K562 (cell line): ENCODE measurements at regions not wholly inside any gene's neighbourhood (a gene's known extent, or its start where the extent isn't known, plus 50 kb on each side); places are given as distances from the start of the nearest gene placed in this dataset.

ENCODE experiments used
- ATAC-seq: fragments of 200-7000 bp; cut with Tn5 transposase; 3 replicates; pipeline ENCODE4 v1.9.1; 2020; ENCODE audit warnings: moderate library complexity
- BruUV-seq: library from RNA; stranded (reverse); fragments of 400-500 nt; replicated peaks from 2 replicates; lab custom pipeline; 2021; lab: Mats Ljungman, UMichigan
- CTCF ChIA-PET: fragments of 300-600 bp; formaldehyde crosslinking; extraction: SDS; loops from one replicate; lab custom pipeline; 2021; ENCODE audit warnings: low intra/inter-chr PET ratio; lab: Yijun Ruan, JAX
- POLR2A ChIA-PET: fragments of 300-600, 350-650 bp; sonication (Branson Sonifier 250); formaldehyde crosslinking; extraction: SDS; loops from one replicate; lab custom pipeline; 2021; ENCODE audit warnings: antibody characterized with exemption, inconsistent platforms; lab: Yijun Ruan, JAX
- DNase-seq, 4 experiments: peaks; one replicate each; pipeline versions ENCODE4 v3.0.0 to v3.0.0-alpha.2; 2011 to 2018; ENCODE audit warnings: low spot score in 3 of 4, mixed read lengths in 3 of 4; ENCODE audit errors: extremely low read depth in 1 of 4
- FAIRE-seq: peaks from 2 replicates; lab custom pipeline; 2011; peaks lifted over from hg19 to GRCh38; lab: Jason Lieb, UNC
- H2AFZ ChIP-seq: 2 replicates; pipeline ENCODE4 v1.6.0; 2011; ENCODE audit warnings: low read depth, low read length, control low read depth, inconsistent platforms
- H3K27ac ChIP-seq: fragments of 200-600 bp; 3 replicates; pipeline ENCODE4 v1.8.0; 2011; ENCODE audit warnings: low read depth, mild to moderate bottlenecking, control low read depth, inconsistent platforms, low read length, moderate library complexity, mixed read lengths; ENCODE audit errors: extremely low read depth
- H3K27me3 ChIP-seq, 2 experiments: fragments of 300-600 bp in 1 of 2; 2 replicates in 1 of 2; 3 replicates in 1 of 2; pipeline versions ENCODE4 v1.6.0 to v1.8.0; 2011; ENCODE audit warnings: inconsistent platforms in 2 of 2, low read length in 2 of 2, mild to moderate bottlenecking in 1 of 2, mixed read lengths in 1 of 2, moderate library complexity in 1 of 2; ENCODE audit not compliant: control insufficient read depth in 2 of 2, insufficient read depth in 2 of 2
- H3K36me3 ChIP-seq: fragments of 300-600 bp; 3 replicates; pipeline ENCODE4 v1.8.0; 2011; ENCODE audit warnings: mild to moderate bottlenecking, low read length, inconsistent platforms; ENCODE audit not compliant: control insufficient read depth, insufficient read depth
- H3K4me1 ChIP-seq, 2 experiments: fragments of 200-600 bp in 1 of 2; replicated peaks in 1 of 2; 2 replicates in 1 of 2; 3 replicates in 1 of 2; pipeline versions ENCODE4 v1.5.1 to v1.8.0; 2011; ENCODE audit warnings: inconsistent platforms in 2 of 2, low read length in 2 of 2, mild to moderate bottlenecking in 1 of 2, mixed read lengths in 1 of 2, moderate library complexity in 1 of 2; ENCODE audit not compliant: control insufficient read depth in 2 of 2, insufficient read depth in 2 of 2
- H3K4me2 ChIP-seq: 2 replicates; pipeline ENCODE4 v1.6.1; 2011; ENCODE audit warnings: low read length, control low read depth, inconsistent platforms, mixed read lengths; ENCODE audit not compliant: insufficient read depth
- H3K4me3 ChIP-seq: fragments of 200-600 bp; sonication (generic), shearing (Covaris generic); 2 replicates; pipeline ENCODE4 v1.5.1; 2016; ENCODE audit warnings: control low read depth, inconsistent platforms
- H3K79me2 ChIP-seq: fragments of 200-600 bp; 3 replicates; pipeline ENCODE4 v1.8.0; 2011; ENCODE audit warnings: low read length, inconsistent platforms; ENCODE audit not compliant: control insufficient read depth, insufficient read depth
- H3K9ac ChIP-seq, 2 experiments: 2 replicates each; pipeline versions ENCODE4 v1.6.0 to v1.6.1; 2011; ENCODE audit warnings: low read depth in 2 of 2, low read length in 2 of 2, control low read depth in 1 of 2, inconsistent platforms in 1 of 2, mild to moderate bottlenecking in 1 of 2, mixed read lengths in 1 of 2; ENCODE audit not compliant: insufficient read depth in 1 of 2
- H3K9me1 ChIP-seq: one replicate; pipeline ENCODE4 v1.6.0; 2011; ENCODE audit warnings: inconsistent platforms, mild to moderate bottlenecking, low read length, moderate library complexity; ENCODE audit not compliant: control insufficient read depth, insufficient read depth
- H3K9me3 ChIP-seq: replicated peaks from 2 replicates; pipeline ENCODE4 v1.5.1; 2011; ENCODE audit warnings: low read depth, low read length, inconsistent platforms; ENCODE audit not compliant: control insufficient read depth, insufficient read depth
- H4K20me1 ChIP-seq: replicated peaks from 2 replicates; pipeline ENCODE4 v1.6.1; 2011; ENCODE audit warnings: low read length, inconsistent platforms, mixed read lengths; ENCODE audit not compliant: control insufficient read depth, insufficient read depth
- ZNF140 ChIP-seq: fragments of 250-450 bp; sonication (Bioruptor Pico); IDR thresholded peaks from 2 replicates; pipeline ENCODE4 v1.8.0; 2021; ENCODE audit warnings: moderate library complexity, mild to moderate bottlenecking, inconsistent platforms
- ZNF699 ChIP-seq: fragments of 250-450 bp; sonication (Bioruptor Pico); IDR thresholded peaks from 2 replicates; pipeline ENCODE4 v1.8.0; 2021; ENCODE audit warnings: mild to moderate bottlenecking, moderate library complexity; ENCODE audit not compliant: insufficient replicate concordance
- WGBS: fragments of 100-300 bp; shearing (Covaris generic); methylation state at CpG from one replicate; pipeline ENCODE4 v1.1.6; 2016; ENCODE audit warnings: low coverage, mixed read lengths; ENCODE audit not compliant: insufficient coverage; ENCODE audit errors: missing lambda C conversion rate; 5-methylcytosine and 5-hydroxymethylcytosine counted together
- in situ Hi-C: fragments of 300-500 bp; cut with MboI; formaldehyde crosslinking; loops from 4 replicates; pipeline ENCODE4 v1.15.0; 2018; ENCODE audit warnings: inconsistent platforms, mixed read lengths
- intact Hi-C: fragments of 100-400 bp; cut with micrococcal nuclease; formaldehyde crosslinking; loops from 2 replicates; pipeline ENCODE4 v1.14.2; 2022
- TF ChIP-seq, protein P1 (sequence below): sonication (generic); formaldehyde crosslinking; IDR thresholded peaks from 2 replicates; pipeline ENCODE4 v1.8.0; 2022; ENCODE audit warnings: mild to moderate bottlenecking, missing genetic modification reagents
- TF ChIP-seq, protein P2 (sequence below): fragments of 200-600 bp; sonication (generic); IDR thresholded peaks from one replicate; pipeline ENCODE4 v1.6.1; 2012; ENCODE audit warnings: mild to moderate bottlenecking, low read depth, low read length, inconsistent platforms

DNA sequence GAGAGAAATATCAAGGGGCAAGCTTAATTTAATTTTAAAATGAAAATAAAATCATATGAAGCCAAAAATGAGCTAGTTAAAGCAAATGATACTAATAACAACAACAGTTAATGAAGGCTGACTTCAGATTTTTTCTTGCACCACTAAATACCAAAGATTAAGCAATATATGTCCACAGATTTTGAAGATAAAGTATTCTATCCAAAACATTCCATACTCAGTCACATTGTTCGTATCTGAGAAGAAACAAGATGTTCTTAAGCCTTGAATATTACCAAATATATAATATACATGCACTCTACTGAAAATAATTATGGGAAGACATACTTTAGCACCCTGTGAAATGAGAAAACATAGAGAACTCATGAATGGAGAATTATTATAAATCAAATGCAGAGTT is 593.3 kb upstream of the SYT4 start:
- intact Hi-C loops: no loop called here
- ChIA-PET CTCF (no interaction called here), POLR2A (no interaction called here)
- Histone ChIP-seq H3K36me3 (no peaks in the 10 kb centered on the region), H4K20me1 (no peaks in the 10 kb centered on the region), H3K9me1 (no peaks in the 10 kb centered on the region), H3K79me2 (no peaks in the 10 kb centered on the region), H3K4me1 (no peaks in the 10 kb centered on the region), H3K4me3 (no peak overlapping the region), H3K27me3 (no peaks in the 10 kb centered on the region), H3K9me3 (no peaks in the 10 kb centered on the region), H3K4me2 (no peak overlapping the region), H3K9ac (no peak overlapping the region), H2AFZ (no peak overlapping the region), H3K27ac (no peak overlapping the region)
- DNase-seq (no peak), FAIRE-seq (no peak), ATAC-seq (no peak)
- WGBS: 0% methylated on average over 1 of the region's 1 CpG
- in situ Hi-C loops: no loop called here
- BruUV-seq: no TSS peak
- TF ChIP-seq ZNF699 (no peak), ZNF140 (CRISPR knock-in tag) (no peak)
- TF ChIP-seq, protein P1, sequence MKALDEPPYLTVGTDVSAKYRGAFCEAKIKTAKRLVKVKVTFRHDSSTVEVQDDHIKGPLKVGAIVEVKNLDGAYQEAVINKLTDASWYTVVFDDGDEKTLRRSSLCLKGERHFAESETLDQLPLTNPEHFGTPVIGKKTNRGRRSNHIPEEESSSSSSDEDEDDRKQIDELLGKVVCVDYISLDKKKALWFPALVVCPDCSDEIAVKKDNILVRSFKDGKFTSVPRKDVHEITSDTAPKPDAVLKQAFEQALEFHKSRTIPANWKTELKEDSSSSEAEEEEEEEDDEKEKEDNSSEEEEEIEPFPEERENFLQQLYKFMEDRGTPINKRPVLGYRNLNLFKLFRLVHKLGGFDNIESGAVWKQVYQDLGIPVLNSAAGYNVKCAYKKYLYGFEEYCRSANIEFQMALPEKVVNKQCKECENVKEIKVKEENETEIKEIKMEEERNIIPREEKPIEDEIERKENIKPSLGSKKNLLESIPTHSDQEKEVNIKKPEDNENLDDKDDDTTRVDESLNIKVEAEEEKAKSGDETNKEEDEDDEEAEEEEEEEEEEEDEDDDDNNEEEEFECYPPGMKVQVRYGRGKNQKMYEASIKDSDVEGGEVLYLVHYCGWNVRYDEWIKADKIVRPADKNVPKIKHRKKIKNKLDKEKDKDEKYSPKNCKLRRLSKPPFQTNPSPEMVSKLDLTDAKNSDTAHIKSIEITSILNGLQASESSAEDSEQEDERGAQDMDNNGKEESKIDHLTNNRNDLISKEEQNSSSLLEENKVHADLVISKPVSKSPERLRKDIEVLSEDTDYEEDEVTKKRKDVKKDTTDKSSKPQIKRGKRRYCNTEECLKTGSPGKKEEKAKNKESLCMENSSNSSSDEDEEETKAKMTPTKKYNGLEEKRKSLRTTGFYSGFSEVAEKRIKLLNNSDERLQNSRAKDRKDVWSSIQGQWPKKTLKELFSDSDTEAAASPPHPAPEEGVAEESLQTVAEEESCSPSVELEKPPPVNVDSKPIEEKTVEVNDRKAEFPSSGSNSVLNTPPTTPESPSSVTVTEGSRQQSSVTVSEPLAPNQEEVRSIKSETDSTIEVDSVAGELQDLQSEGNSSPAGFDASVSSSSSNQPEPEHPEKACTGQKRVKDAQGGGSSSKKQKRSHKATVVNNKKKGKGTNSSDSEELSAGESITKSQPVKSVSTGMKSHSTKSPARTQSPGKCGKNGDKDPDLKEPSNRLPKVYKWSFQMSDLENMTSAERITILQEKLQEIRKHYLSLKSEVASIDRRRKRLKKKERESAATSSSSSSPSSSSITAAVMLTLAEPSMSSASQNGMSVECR (CRISPR knock-in tag): no peak
- TF ChIP-seq, protein P2, sequence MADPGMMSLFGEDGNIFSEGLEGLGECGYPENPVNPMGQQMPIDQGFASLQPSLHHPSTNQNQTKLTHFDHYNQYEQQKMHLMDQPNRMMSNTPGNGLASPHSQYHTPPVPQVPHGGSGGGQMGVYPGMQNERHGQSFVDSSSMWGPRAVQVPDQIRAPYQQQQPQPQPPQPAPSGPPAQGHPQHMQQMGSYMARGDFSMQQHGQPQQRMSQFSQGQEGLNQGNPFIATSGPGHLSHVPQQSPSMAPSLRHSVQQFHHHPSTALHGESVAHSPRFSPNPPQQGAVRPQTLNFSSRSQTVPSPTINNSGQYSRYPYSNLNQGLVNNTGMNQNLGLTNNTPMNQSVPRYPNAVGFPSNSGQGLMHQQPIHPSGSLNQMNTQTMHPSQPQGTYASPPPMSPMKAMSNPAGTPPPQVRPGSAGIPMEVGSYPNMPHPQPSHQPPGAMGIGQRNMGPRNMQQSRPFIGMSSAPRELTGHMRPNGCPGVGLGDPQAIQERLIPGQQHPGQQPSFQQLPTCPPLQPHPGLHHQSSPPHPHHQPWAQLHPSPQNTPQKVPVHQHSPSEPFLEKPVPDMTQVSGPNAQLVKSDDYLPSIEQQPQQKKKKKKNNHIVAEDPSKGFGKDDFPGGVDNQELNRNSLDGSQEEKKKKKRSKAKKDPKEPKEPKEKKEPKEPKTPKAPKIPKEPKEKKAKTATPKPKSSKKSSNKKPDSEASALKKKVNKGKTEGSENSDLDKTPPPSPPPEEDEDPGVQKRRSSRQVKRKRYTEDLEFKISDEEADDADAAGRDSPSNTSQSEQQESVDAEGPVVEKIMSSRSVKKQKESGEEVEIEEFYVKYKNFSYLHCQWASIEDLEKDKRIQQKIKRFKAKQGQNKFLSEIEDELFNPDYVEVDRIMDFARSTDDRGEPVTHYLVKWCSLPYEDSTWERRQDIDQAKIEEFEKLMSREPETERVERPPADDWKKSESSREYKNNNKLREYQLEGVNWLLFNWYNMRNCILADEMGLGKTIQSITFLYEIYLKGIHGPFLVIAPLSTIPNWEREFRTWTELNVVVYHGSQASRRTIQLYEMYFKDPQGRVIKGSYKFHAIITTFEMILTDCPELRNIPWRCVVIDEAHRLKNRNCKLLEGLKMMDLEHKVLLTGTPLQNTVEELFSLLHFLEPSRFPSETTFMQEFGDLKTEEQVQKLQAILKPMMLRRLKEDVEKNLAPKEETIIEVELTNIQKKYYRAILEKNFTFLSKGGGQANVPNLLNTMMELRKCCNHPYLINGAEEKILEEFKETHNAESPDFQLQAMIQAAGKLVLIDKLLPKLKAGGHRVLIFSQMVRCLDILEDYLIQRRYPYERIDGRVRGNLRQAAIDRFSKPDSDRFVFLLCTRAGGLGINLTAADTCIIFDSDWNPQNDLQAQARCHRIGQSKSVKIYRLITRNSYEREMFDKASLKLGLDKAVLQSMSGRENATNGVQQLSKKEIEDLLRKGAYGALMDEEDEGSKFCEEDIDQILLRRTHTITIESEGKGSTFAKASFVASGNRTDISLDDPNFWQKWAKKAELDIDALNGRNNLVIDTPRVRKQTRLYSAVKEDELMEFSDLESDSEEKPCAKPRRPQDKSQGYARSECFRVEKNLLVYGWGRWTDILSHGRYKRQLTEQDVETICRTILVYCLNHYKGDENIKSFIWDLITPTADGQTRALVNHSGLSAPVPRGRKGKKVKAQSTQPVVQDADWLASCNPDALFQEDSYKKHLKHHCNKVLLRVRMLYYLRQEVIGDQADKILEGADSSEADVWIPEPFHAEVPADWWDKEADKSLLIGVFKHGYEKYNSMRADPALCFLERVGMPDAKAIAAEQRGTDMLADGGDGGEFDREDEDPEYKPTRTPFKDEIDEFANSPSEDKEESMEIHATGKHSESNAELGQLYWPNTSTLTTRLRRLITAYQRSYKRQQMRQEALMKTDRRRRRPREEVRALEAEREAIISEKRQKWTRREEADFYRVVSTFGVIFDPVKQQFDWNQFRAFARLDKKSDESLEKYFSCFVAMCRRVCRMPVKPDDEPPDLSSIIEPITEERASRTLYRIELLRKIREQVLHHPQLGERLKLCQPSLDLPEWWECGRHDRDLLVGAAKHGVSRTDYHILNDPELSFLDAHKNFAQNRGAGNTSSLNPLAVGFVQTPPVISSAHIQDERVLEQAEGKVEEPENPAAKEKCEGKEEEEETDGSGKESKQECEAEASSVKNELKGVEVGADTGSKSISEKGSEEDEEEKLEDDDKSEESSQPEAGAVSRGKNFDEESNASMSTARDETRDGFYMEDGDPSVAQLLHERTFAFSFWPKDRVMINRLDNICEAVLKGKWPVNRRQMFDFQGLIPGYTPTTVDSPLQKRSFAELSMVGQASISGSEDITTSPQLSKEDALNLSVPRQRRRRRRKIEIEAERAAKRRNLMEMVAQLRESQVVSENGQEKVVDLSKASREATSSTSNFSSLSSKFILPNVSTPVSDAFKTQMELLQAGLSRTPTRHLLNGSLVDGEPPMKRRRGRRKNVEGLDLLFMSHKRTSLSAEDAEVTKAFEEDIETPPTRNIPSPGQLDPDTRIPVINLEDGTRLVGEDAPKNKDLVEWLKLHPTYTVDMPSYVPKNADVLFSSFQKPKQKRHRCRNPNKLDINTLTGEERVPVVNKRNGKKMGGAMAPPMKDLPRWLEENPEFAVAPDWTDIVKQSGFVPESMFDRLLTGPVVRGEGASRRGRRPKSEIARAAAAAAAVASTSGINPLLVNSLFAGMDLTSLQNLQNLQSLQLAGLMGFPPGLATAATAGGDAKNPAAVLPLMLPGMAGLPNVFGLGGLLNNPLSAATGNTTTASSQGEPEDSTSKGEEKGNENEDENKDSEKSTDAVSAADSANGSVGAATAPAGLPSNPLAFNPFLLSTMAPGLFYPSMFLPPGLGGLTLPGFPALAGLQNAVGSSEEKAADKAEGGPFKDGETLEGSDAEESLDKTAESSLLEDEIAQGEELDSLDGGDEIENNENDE: no peak
